Renal pelvis (tissue), 1 donor: ENCODE measurements at regions not wholly inside any gene's neighbourhood (a gene's known extent, or its start where the extent isn't known, plus 50 kb on each side); places are given as distances from the start of the nearest gene placed in this dataset.
"Not testable (repeated sequence)": the region's sequence is repeated elsewhere in the genome, so short reads cannot be mapped to it uniquely, and the experiment has no call there.

ENCODE experiments used
- DNase-seq: peaks from one replicate; pipeline ENCODE4 v3.0.0-alpha.2; 2013

GRCh38 chr2:215794829-215795546 lies 218.4 kb downstream of the MREG start:
- peak; percentile 61 for DNase-seq

- DNase-seq: no peak
Measured at GRCh38 chr2:215793747-215794595, 219.4 kb downstream of the MREG start.

DNA sequence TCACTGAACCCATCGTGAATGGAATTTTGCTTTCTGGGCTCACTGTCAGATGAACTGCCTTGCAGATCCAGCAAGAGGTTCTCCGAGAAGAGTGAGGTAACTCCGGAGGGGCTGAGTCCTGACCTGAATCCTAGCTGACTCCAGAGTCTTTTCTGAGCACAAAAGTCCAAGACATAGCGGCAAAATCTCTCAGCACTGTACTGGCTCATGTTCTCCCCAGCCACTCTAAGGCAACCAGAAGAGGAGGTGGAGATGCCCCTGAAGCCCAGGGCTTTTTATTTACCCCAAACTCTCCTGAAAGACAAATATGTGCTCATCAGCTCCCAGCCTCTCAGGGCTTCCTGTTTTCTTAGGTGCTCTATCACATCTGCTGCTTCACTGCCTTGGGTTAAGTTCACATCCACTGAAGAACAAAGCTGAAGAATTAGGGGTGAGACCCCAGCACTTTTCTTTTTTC lies 221.8 kb downstream of the MREG start:
- DNase-seq: no peak

GRCh38 chr2:215790523-215791421 lies 222.6 kb downstream of the MREG start:
- DNase-seq: no peak

GRCh38 chr2:215787565-215788178 lies 225.7 kb downstream of the MREG start:
- DNase-seq: no peak

DNA sequence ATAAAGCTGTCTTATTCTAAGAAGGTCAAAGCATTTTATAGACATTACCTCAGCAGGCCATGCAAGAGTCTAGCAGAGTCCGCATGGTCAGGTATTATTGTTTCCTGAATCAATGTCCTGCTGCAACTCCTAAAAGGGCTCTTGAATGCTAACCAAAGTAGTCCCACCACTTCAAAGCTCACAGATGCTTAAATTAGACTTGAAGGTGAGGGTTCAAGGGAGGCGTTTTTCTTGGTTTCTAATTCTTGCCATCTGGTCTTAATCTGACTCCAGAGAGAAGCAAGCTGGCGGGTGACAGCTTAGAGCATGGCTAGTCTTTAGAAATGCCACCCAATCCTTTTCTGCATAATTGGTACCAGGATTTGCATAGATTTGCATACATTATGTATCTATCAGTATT lies 226.3 kb downstream of the MREG start:
- peak; percentile 30 for DNase-seq

- DNase-seq: peak; percentile 67
Measured at GRCh38 chr2:215784371-215784783, 229.0 kb downstream of the MREG start.

- not testable (repeated sequence) for DNase-seq
Measured at GRCh38 chr2:215783640-215784039, 229.7 kb downstream of the MREG start.

- DNase-seq: no peak
Measured at GRCh38 chr2:215782965-215783364, 230.4 kb downstream of the MREG start.

GRCh38 chr2:215782295-215782694 lies 231.1 kb downstream of the MREG start:
- DNase-seq: no peak

DNA sequence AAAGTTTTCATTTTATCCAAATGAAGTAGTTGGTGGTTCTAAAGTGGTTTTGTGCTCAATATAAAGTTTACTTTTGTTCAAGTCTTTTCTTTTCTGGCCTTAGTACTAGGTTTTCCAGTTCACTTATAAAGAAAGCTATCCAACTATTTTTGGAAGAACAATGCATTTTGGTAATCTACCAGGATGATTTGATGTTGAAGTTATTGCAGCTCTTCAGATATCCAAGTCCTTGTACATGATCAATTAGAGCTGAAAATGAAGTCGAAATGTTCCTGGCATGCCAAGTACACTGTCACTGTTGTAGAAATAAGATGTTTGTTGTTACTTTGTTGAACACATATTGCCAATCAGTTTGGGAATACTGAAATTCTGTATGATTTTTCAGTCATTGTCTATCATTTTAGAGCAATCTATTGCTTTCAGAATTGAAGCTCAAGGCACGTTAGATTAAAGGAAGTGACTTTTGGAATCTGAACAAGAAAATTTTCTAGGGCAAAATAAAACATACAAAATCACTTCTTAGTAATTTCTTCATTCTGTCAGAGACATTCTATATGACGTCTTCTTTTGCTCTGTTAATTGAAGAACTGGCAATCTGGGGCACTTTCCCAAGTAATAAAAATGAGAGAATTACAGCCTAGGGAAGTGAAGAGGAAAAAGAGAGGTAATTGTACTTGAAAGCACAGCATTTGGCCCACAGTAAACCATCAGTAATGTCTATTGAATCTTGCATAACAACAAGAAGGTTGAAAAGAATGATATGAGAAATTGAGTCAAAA lies 232.3 kb downstream of the MREG start:
- no peak for DNase-seq

DNA sequence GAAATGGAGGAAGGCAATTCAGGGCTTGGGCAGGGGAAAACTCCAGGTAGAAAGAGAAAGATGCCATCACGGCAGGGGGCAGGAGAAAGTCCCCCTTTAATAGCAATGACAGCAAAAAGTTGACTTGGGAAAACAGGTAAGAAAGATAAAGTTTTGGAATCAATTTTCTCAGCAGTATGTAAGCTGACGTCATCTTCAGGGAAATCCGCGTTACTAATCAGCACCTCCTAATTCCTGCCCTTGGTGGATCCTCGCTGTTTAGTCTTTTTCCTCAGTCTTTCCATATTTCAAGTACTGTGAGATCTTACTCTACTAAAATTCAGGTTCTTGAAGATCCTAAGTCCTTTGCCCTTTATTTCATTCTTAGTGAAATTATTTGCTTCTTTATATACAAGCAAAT lies 233.0 kb downstream of the MREG start:
- no peak for DNase-seq

DNA sequence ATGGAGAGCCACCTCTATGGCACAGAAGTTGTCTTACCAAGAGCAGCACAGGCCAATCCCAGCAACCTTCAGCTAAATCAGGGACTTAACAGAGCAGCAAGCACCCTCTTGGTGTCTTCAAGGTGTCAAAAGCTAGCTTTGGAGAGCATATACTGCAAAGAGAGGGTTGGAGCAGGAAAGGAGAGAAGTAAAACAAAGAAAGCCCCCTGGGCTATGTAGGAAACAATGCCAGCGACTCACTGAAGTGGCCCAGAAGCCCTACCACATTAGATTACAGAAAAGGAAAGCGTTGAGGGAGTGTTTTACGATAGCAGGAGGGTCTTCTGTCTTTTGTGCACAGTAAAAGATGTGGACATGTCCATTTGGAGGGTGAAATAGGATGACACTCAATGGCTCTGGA lies 233.4 kb downstream of the MREG start:
- DNase-seq: no peak

- no peak for DNase-seq
Measured at GRCh38 chr2:215777465-215778044, 235.8 kb downstream of the MREG start.

GRCh38 chr2:215775106-215775505 lies 238.2 kb downstream of the MREG start:
- DNase-seq: no peak

DNA sequence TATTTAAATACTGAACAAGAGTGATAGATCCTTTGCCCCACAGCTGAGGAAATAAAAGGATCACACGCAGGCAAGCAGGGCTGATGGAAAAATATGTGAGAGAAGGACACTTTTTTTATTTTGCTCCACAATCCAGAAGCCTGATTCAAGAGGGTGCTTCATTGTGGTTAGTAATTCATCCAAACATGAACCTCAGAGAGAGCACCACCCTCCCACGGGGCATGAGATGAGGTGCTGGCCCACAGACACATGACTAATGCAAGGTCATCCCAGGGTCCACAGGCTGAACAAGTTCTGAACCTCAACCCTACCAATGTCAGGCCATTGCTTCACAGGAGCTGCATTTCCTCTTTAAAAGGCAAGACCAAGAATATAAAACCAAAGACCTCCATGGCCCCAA lies 239.6 kb downstream of the MREG start:
- no peak for DNase-seq

DNA sequence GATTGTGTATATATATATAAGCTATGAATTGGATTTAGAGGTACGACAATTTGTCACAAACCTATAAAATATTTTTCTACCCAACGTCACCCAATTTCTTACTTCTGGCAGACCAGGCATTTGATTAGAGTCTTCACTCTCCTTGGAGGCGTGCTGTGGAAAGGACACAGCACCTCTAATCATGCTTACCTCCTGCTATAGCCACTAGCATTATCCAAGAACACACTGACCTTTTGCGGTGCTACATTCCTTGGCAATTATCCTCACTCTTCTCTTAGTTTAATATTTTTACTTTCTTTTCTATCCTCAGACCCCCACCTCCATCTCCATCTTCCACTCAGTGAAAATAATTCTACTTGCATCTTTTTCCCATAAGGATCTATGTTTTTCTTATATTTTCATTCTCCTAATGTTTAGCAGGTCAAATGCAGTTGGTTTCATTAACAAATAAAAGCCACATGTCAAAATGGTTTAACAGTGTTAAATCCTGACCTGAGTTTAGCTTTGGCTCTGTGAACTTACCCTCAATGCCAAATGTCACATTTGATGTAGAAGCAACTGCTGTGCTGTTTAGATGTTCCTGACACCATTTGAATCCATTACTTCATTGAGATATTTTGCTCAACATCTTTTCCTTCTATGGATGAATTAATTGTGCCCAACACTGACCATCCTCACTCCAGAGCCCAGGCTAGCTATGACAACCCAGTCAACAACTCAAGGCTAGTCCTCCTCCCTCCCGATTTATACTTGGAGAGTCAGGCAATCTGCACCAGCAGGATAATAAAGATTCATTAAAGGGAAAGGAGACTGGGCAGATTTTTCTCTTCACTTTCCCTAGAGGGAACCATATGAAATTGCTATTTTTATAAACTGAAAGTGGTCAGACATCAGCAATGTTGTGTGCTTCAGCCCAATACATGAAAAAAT lies 240.5 kb downstream of the MREG start:
- DNase-seq: no peak

GRCh38 chr2:215772003-215772402 lies 241.3 kb downstream of the MREG start:
- no peak for DNase-seq

GRCh38 chr2:215771241-215771640 lies 242.1 kb downstream of the MREG start:
- no peak for DNase-seq
